HG02759 (cell line): ENCODE measurements at regions not wholly inside any gene's neighbourhood (a gene's known extent, or its start where the extent isn't known, plus 50 kb on each side); places are given as distances from the start of the nearest gene placed in this dataset.
"Not testable (repeated sequence)": the region's sequence is repeated elsewhere in the genome, so short reads cannot be mapped to it uniquely, and the experiment has no call there.

Experiments
- ATAC-seq: cut with Tn5 transposase; IDR thresholded peaks from one replicate; pipeline ENCODE4 v1.9.1; 2021; ENCODE audit warnings: mild to moderate bottlenecking, moderate library complexity; ENCODE audit not compliant: unreplicated experiment

GRCh38 chr4:17024425-17024824, 126.0 kb upstream of the LDB2 start:
- no peak for ATAC-seq

- no peak for ATAC-seq
Observed at GRCh38 chr4:17020901-17021300, 122.5 kb upstream of the LDB2 start.

GRCh38 chr4:17020451-17020850, 122.0 kb upstream of the LDB2 start:
- ATAC-seq: no peak

DNA sequence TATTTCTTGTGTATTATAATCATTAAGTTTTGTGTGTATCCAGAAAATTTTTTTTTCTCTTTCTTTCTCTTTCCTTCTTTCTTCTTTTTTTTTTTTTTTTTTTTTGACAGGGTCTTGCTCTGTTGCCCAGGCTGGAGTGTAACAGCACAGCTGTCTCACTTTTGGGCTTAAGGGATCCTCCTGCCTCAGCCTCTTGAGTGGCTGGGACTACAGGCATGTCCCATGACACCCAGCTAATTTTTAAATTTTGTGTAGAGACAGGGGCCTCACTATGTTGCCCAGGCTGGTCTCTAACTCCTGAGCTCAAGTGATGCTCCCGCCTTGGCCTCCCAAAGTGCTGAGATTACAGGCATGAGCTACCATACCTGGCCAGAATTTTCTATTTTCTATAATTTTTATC, 120.2 kb upstream of the LDB2 start:
- ATAC-seq: not testable (repeated sequence)

- no peak for ATAC-seq
Observed at GRCh38 chr4:17018013-17018412, 119.6 kb upstream of the LDB2 start.

DNA sequence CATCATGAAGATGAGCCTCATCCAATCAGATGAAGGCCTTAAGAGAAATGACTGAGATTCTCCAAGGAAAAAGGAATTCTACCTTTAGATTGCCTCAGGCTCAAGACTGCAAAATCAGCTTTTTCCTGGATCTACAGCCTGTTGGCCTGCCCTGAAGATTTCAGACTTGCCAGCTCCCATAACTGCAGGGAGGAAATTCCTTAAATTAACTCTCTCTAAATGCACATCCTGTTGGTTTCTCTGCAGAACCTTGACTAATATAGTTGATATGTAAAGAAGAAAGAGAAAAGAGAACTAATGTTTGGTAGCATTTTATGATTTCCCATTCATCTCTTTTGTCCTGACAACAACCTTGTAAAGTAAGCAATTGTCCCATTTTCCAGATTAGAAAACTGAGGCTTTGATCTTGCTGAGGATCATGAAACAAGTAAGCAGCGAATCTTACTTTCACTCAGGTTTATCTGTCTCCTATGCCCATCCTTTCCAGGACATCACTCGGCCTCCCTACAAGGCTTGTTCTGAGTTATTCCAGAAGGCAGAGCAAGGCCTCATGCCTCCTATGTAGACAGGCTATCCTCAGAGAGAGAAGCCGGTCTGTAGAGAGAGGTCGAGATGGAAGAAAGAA, 115.0 kb upstream of the LDB2 start:
- no peak for ATAC-seq

- ATAC-seq: no peak
Observed at GRCh38 chr4:17012451-17012850, 114.0 kb upstream of the LDB2 start.

DNA sequence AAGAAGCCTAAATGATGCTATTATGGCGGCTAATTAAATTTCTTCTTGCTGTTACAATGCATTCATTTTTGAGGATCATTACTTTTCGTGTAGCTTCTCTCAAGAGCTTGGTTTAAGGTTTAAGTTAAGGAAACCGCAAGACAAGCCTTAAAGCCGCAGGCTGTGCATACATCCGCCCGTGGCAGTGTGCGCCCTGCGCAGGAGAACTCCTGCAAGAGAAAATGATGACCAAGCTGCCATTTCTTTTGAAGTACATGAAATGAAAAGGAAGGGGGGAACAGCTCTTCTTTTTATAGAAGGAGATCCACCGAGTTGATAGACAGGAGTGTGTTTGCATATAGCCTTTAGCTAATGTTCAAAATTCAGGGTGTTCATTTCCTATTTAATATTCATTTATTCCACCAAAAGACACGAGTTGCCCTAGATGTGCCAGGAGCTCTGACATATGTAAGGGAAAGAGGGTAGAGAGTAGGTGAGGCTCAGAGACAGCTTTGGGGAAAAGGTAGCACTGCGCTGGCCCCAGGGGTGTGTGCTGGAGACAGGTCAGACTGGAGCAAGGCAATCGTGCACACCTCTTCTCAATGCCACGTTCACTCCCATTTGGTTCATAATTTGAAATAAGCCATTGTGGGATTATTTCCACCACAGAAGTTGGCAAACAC, 112.1 kb upstream of the LDB2 start:
- ATAC-seq: no peak

GRCh38 chr4:17009871-17010367, 111.5 kb upstream of the LDB2 start:
- no peak for ATAC-seq

GRCh38 chr4:17008834-17009345, 110.4 kb upstream of the LDB2 start:
- ATAC-seq: no peak

- not testable (repeated sequence) for ATAC-seq
Observed at GRCh38 chr4:17003606-17004392, 105.4 kb upstream of the LDB2 start.

DNA sequence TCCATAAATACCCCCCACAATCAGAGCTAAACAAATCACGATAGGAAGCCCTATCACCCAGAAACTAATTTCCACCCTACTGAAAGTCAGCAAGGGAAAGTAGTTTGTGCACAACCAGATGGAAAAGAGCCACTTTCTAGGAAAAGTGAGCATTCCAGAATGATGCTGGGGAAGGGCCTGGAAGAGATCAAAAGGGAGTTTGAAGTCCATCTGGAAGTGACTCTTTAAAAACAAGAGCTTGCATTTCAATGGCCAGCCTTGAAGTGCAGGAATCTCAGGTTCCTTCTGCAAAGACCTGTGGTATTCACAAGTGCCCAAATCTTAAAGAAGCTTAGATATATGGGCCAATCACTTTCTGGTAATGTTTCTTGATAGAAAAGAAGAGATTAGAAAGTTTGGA, 97.0 kb upstream of the LDB2 start:
- no peak for ATAC-seq

DNA sequence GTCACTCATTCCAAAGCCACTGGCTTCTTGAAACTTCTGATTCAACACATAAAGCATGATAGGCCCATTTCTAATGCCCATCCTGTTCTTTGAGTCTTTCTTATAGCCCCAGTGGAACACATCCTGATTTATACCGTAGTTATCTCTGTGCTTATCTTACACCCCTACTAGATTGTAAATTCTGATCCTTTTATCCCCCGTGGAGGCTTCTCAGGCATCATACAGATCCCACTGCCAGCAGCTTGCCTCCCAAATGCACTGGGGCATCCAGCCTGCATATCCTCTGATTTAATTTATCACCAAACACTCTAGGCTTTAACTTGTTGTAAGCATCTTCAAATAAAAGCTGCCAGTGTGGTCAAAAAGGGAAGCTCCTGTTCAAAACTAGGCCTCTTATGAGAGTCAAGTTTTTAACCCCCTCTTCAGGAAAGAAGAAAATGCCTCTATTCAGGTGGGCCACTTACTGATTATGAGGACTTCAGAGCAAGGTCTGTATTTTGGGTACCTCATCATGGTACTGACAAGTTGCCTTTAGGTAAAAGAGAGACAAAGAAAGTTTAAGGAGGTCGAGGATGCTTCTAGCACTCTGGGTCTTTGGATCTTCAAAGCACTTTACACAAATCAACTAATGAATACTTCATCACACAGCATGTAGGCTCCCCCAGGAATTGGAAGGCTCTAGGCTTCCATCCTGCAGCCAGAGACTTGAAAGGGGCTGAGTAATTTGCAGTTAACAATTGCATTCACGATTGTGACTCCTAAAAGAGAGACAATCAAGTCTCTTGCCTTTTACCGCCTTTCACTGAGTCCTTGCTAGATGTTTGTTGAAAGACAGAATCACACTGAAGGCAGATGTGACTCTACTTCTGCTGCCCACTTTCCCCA, 95.8 kb upstream of the LDB2 start:
- ATAC-seq: no peak

GRCh38 chr4:16992566-16993225, 94.3 kb upstream of the LDB2 start:
- no peak for ATAC-seq

GRCh38 chr4:16991450-16991849, 93.0 kb upstream of the LDB2 start:
- ATAC-seq: no peak

DNA sequence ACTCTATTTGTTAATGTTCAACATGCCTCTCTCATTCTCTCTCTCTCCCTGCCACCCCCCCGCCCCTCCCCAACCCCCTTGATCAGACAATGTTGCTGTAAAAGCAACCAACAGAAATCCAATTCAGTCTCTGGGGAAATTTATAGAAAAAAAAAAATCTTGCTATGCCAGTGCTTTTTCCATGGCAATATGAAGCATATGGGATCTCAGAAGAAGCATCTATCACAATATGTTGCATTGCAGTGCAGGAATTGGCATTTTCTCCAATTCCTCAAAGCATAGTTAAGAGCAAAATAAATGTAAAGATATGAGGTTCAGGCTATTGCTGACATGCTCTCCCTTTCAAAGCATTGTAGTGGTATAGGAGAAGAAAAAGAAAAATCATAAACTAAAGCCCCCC, 90.9 kb upstream of the LDB2 start:
- ATAC-seq: no peak

- ATAC-seq: no peak
Observed at GRCh38 chr4:16988814-16989213, 90.4 kb upstream of the LDB2 start.

GRCh38 chr4:16977081-16977480, 78.6 kb upstream of the LDB2 start:
- no peak for ATAC-seq

DNA sequence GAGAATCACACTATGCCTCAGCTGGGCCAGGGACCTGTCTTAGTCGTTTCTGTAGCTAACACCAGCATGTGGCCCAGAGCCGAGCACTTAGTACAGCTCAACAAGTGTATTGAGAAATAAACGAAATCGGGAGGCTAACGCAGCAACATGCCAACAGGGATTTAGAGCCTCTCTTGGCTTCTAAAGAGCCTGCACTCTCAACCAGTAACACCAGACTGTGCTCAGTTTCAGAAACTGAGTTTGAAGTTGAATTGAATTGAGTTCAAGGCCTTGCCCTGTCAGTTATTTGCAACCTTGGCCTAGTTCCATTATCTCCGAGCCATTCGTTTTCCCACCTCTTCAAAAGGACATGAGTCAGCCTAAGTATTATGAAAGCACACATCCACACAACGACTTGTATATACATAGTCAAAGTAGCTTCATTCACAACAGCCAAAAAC, 71.3 kb upstream of the LDB2 start:
- no peak for ATAC-seq

DNA sequence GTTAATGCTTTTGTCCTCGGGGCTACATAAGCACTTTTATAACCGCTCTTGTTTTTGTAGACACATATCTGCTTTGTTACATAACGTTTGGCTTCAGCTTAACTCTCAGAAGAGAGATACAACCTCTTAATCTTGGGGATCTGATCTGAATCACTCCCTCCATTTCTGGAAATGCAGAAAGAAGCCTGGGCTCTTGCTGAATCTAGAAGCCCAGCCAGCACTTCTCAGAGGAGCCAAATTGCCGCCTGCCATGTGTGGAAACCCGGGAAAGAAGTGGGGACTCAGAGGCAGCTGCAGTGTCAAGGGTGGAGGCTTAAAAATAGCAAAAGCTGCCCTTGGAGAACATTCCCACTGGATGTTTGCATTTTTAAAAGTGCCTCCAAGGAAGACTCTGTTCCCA, 69.3 kb upstream of the LDB2 start:
- no peak for ATAC-seq
